ENCODE measurements at regions not wholly inside any gene's neighbourhood (a gene's known extent, or its start where the extent isn't known, plus 50 kb on each side); places are given as distances from the start of the nearest gene placed in this dataset.

DNA sequence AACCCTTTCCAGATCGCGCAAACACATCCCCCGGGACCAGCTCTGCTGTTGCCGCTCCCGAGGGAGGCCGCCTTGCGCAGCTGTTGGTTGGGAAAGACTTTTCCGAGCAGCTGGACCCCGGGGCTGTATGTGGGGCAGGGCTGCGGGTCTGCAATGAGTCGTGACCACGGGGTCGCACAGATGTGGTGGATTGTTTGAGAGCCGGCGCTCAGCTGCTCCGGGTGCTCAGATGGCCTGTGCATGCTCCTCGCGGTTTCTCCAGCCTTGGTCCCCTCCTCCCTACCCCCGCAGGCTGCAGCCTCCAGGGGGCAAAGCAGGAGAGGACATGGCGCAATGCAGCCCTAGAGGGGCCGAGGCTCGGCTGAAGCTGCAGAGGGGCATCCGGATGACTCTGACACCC lies 105.2 kb upstream of the OTOS start:
- Histone ChIP-seq H3K56ac (ENCODE audit: extremely low read depth, insufficient read depth, low read length) (no peak overlapping the region), H4K8ac (ENCODE audit: low read depth in 2 of 2, low read length in 2 of 2) (no peak overlapping the region), H2AK9ac (replicated peaks; ENCODE audit: low read depth, low read length, poor library complexity) (no peak overlapping the region), H4K91ac (ENCODE audit: insufficient read depth, low read depth, low read length) (no peak overlapping the region), H2AK5ac (ENCODE audit: low read depth, low read length) (no peak overlapping the region), H3K23ac (ENCODE audit: low read depth, low read length) (no peak overlapping the region), H3K4me1 (ENCODE audit: control insufficient read depth, insufficient read depth, low read length) (peaks cover 4% of the 10 kb centered on the region), H3K4me3 (ENCODE audit: insufficient read depth, low read depth, low read length) (no peak overlapping the region), H2BK120ac (ENCODE audit: low read depth, low read length) (no peak overlapping the region), H2BK20ac (ENCODE audit: low read depth, low read length) (no peak overlapping the region), H3K14ac (replicated peaks; ENCODE audit: low read depth, low read length) (no peak overlapping the region), H3K4me2 (ENCODE audit: low read depth, low read length) (no peak overlapping the region), H3K27ac (ENCODE audit: insufficient read depth, low read length) (no peak overlapping the region), H3K9ac (ENCODE audit: low read depth, low read length) (no peak overlapping the region), H3K18ac (ENCODE audit: low read depth, low read length) (no peak overlapping the region), H3K27me3 (ENCODE audit: control insufficient read depth, insufficient read depth, low read length) (no peaks in the 10 kb centered on the region; the same call in 1 of the 2 replicates), H3K9me3 (ENCODE audit: control insufficient read depth, insufficient read depth, low read length) (no peaks in the 10 kb centered on the region), H3K36me3 (ENCODE audit: control insufficient read depth, insufficient read depth, low read length) (no peaks in the 10 kb centered on the region), H3K9me1 (ENCODE audit: insufficient read depth, low read length) (no peaks in the 10 kb centered on the region; the same call in 1 of the 2 replicates), H4K20me1 (ENCODE audit: insufficient read depth, low read length) (no peaks in the 10 kb centered on the region), H3K79me1 (ENCODE audit: low read depth in 1 of 2, low read length in 2 of 2) (no peaks in the 10 kb centered on the region), H2AFZ (replicated peaks; ENCODE audit: low read length, poor library complexity) (no peak overlapping the region), H3K4ac (ENCODE audit: low read depth, low read length) (no peak overlapping the region), H2BK15ac (ENCODE audit: low read depth, low read length) (no peak overlapping the region), H2BK5ac (ENCODE audit: low read depth, low read length, poor library complexity, severe bottlenecking) (no peak overlapping the region), H4K5ac (ENCODE audit: low read depth, low read length) (no peak overlapping the region)
- dilution Hi-C loops (cut with HindIII; ENCODE audit: low sequenced_read_pairs, unreplicated experiment): no loop called here
- DNase-seq (peak; percentile 27), ATAC-seq (ENCODE audit: low read depth) (no peak; the same call in 1 of the 2 replicates)
- BruUV-seq (replicated peaks): no TSS peak
- WGBS, 2 experiments (ENCODE audit: extremely low coverage in 2 of 2, insufficient read length in 1 of 2): 58% methylated on average over 9 of the region's 23 CpGs; no CpG with 5 or more reads in 1 of the 2 experiments
- CTCF ChIA-PET: no interaction called here
- POLR2A ChIA-PET (ENCODE audit: unreplicated experiment): no interaction called here
- no peak for TF ChIP-seq SMC3 (IDR thresholded peaks at IDR 0.05; ENCODE audit: low read depth, low read length)
- intact Hi-C loops (cut with micrococcal nuclease): no loop called here
- in situ Hi-C loops (cut with MboI; ENCODE audit: low sequenced_read_pairs): no loop called here

Measured in IMR-90 (cell line).